ENCODE measurements at regions not wholly inside any gene's neighbourhood (a gene's known extent, or its start where the extent isn't known, plus 50 kb on each side); places are given as distances from the start of the nearest gene placed in this dataset.
"Not testable (repeated sequence)": the region's sequence is repeated elsewhere in the genome, so short reads cannot be mapped to it uniquely, and the experiment has no call there.

- no peak for DNase-seq (ENCODE audit: low spot score)
- TF ChIP-seq CTCF (IDR thresholded peaks at IDR 0.05; ENCODE audit: extremely low read depth, insufficient read depth, missing control alignments) = no peak
- in situ Hi-C loops (cut with MboI; ENCODE audit: low pct_unique_long_range_greater_than_20kb, low sequenced_read_pairs, unreplicated experiment) = no loop called here
Observed at GRCh38 chr2:142525720-142526119, 351.7 kb upstream of the KYNU start.

GRCh38 chr2:142521492-142521891, 356.0 kb upstream of the KYNU start:
- no peak for TF ChIP-seq CTCF (IDR thresholded peaks at IDR 0.05; ENCODE audit: extremely low read depth, insufficient read depth, missing control alignments)
- in situ Hi-C loops (cut with MboI; ENCODE audit: low pct_unique_long_range_greater_than_20kb, low sequenced_read_pairs, unreplicated experiment) = no loop called here
- no peak for DNase-seq (ENCODE audit: low spot score)

- in situ Hi-C loops (cut with MboI; ENCODE audit: low pct_unique_long_range_greater_than_20kb, low sequenced_read_pairs, unreplicated experiment) = no loop called here
- DNase-seq (ENCODE audit: low spot score) = no peak
- no peak for TF ChIP-seq CTCF (IDR thresholded peaks at IDR 0.05; ENCODE audit: extremely low read depth, insufficient read depth, missing control alignments)
Observed at GRCh38 chr2:142515493-142515892, 362.0 kb upstream of the KYNU start.

- no peak for TF ChIP-seq CTCF (IDR thresholded peaks at IDR 0.05; ENCODE audit: extremely low read depth, insufficient read depth, missing control alignments)
- in situ Hi-C loops (cut with MboI; ENCODE audit: low pct_unique_long_range_greater_than_20kb, low sequenced_read_pairs, unreplicated experiment) = no loop called here
- DNase-seq (ENCODE audit: low spot score) = no peak
Observed at GRCh38 chr2:142509401-142509800, 368.1 kb upstream of the KYNU start.

GRCh38 chr2:142504754-142505153, 372.7 kb upstream of the KYNU start:
- no peak for TF ChIP-seq CTCF (IDR thresholded peaks at IDR 0.05; ENCODE audit: extremely low read depth, insufficient read depth, missing control alignments)
- in situ Hi-C loops (cut with MboI; ENCODE audit: low pct_unique_long_range_greater_than_20kb, low sequenced_read_pairs, unreplicated experiment) = no loop called here
- DNase-seq (ENCODE audit: low spot score) = no peak

- in situ Hi-C loops (cut with MboI; ENCODE audit: low pct_unique_long_range_greater_than_20kb, low sequenced_read_pairs, unreplicated experiment) = no loop called here
- TF ChIP-seq CTCF (IDR thresholded peaks at IDR 0.05; ENCODE audit: extremely low read depth, insufficient read depth, missing control alignments) = no peak
- no peak for DNase-seq (ENCODE audit: low spot score)
Observed at GRCh38 chr2:142502402-142502801, 371.6 kb upstream of the LRP1B start.

- no peak for DNase-seq (ENCODE audit: low spot score)
- no peak for TF ChIP-seq CTCF (IDR thresholded peaks at IDR 0.05; ENCODE audit: extremely low read depth, insufficient read depth, missing control alignments)
- in situ Hi-C loops (cut with MboI; ENCODE audit: low pct_unique_long_range_greater_than_20kb, low sequenced_read_pairs, unreplicated experiment) = no loop called here
Observed at GRCh38 chr2:142495141-142495540, 364.3 kb upstream of the LRP1B start.

GRCh38 chr2:142489631-142490030, 358.8 kb upstream of the LRP1B start:
- in situ Hi-C loops (cut with MboI; ENCODE audit: low pct_unique_long_range_greater_than_20kb, low sequenced_read_pairs, unreplicated experiment); DNase-seq (ENCODE audit: low spot score): not testable (repeated sequence)
